Psoas muscle (tissue), 7 donors: ENCODE measurements at regions not wholly inside any gene's neighbourhood (a gene's known extent, or its start where the extent isn't known, plus 50 kb on each side); places are given as distances from the start of the nearest gene placed in this dataset.

Experiments
- ATAC-seq, 4 donors: fragments of 200-7000 bp; cut with Tn5 transposase; one replicate each; pipeline ENCODE4 v1.9.1; 2020; ENCODE audit warnings: moderate library complexity in 3 of 4, mild to moderate bottlenecking in 2 of 4
- DNase-seq, 2 donors: peaks; one replicate each; pipeline ENCODE4 v3.0.0-alpha.2; 2020
- H3K27ac ChIP-seq: fragments of 200-600 bp; one replicate; pipeline ENCODE4 v1.8.0; 2022
- H3K27me3 ChIP-seq, 3 donors: fragments of 200-600 bp in 1 of 3; one replicate each; pipeline versions ENCODE4 v1.6.1 to v1.8.0; 2013 to 2022; ENCODE audit warnings: low read length in 2 of 3, mild to moderate bottlenecking in 2 of 3, moderate library complexity in 1 of 3; ENCODE audit not compliant: insufficient read depth in 3 of 3
- H3K36me3 ChIP-seq, 2 donors: fragments of 200-600 bp in 1 of 2; one replicate each; pipeline versions ENCODE4 v1.6.1 to v1.8.0; 2013 to 2022; ENCODE audit warnings: low read depth in 1 of 2, mild to moderate bottlenecking in 1 of 2, moderate library complexity in 1 of 2; ENCODE audit not compliant: insufficient read depth in 1 of 2
- H3K4me1 ChIP-seq: fragments of 200-600 bp; one replicate; pipeline ENCODE4 v1.8.0; 2022
- H3K4me3 ChIP-seq: fragments of 200-600 bp; one replicate; pipeline ENCODE4 v1.8.0; 2022; ENCODE audit warnings: mild to moderate bottlenecking
- H3K9me3 ChIP-seq: fragments of 200-600 bp; one replicate; pipeline ENCODE4 v1.8.0; 2022
- CTCF ChIP-seq: fragments of 200-600 bp; IDR thresholded peaks from one replicate; pipeline ENCODE4 v1.8.0; 2022; ENCODE audit warnings: antibody characterized with exemption
- WGBS, 3 donors: extraction: QIAGEN DNeasy Blood & Tissue Kit; methylation state at CpG; one replicate each; pipeline versions ENCODE4 v1.1.6 to v1.1.7; 2013; 5-methylcytosine and 5-hydroxymethylcytosine counted together
- intact Hi-C, 2 donors: fragments of 100-400 bp; cut with DNase I; formaldehyde crosslinking; loops; one replicate each; pipeline versions ENCODE4 v1.11.0 to v1.14.2; 2022
- donor health status: healthy with polysubstance abuse.
- donor health status: DM: no; HTN: no; CAD: no; lungs with moderate emphysema.
- donor health status: Bipolar disorder and iron deficiency.
- donor health status: healthy.
- donor health status: DM: yes; HTN: yes; CAD: no.
- donor health status: DM: no; HTN: no; CAD: no.
- donor health status: DM: yes; HTN: yes; CAD: no.

- no peak for TF ChIP-seq CTCF
Observed at GRCh38 chr4:184887333-184887732, 61.6 kb upstream of the ACSL1 start.

GRCh38 chr4:184887947-184888346 is 62.2 kb upstream of the ACSL1 start:
- no peak for TF ChIP-seq CTCF
- no peaks in the 10 kb centered on the region for H3K9me3 ChIP-seq
- no peaks in the 10 kb centered on the region for H3K36me3 ChIP-seq
- H3K27ac ChIP-seq, result no peak overlapping the region
- WGBS, 3 donors, result 59 to 76% (median 62%) methylated on average over 6 of the region's 6 CpGs
- intact Hi-C loops, result no loop called here
- DNase-seq, result no peak
- no peak overlapping the region for H3K4me3 ChIP-seq
- no peaks in the 10 kb centered on the region for H3K4me1 ChIP-seq
- ATAC-seq, result no peak
- no peaks in the 10 kb centered on the region for H3K27me3 ChIP-seq

More at GRCh38 chr4:184887333-184887732, 61.6 kb upstream of the ACSL1 start:
- Histone ChIP-seq H3K4me3 (no peak overlapping the region), H3K9me3 (no peaks in the 10 kb centered on the region), H3K36me3 (no peaks in the 10 kb centered on the region), H3K27ac (no peak overlapping the region), H3K27me3 (no peaks in the 10 kb centered on the region), H3K4me1 (no peaks in the 10 kb centered on the region)
- intact Hi-C loops, result no loop called here
- WGBS, 3 donors, result 93 to 97% (median 95%) methylated on average over 3 of the region's 3 CpGs
- no peak for DNase-seq
- no peak for ATAC-seq

GRCh38 chr4:184889666-184890335 is 64.0 kb upstream of the ACSL1 start:
- 52 to 63% (median 53%) methylated on average over 13 of the region's 13 CpGs for WGBS, 3 donors
- no peak overlapping the region for H3K4me3 ChIP-seq
- ATAC-seq, result peak in 2 of 4 donors; percentile 42 to 44
- no peak overlapping the region for H3K27ac ChIP-seq
- no peaks in the 10 kb centered on the region for H3K36me3 ChIP-seq
- H3K27me3 ChIP-seq, result no peaks in the 10 kb centered on the region
- TF ChIP-seq CTCF, result no peak
- intact Hi-C loops, result loop anchor here in 1 of 2 donors (5.0 kb wide), 1 partner anchor 62 kb away; the partner anchor contains the start of gene ACSL1
- no peaks in the 10 kb centered on the region for H3K9me3 ChIP-seq
- peaks cover 4% of the 10 kb centered on the region for H3K4me1 ChIP-seq
- no peak for DNase-seq

GRCh38 chr4:184890499-184890898 is 64.7 kb upstream of the ACSL1 start:
- H3K4me1 ChIP-seq, result peaks cover 5% of the 10 kb centered on the region
- no peak for TF ChIP-seq CTCF
- ATAC-seq (no peak), DNase-seq (no peak)
- 56 to 61% (median 59%) methylated on average over 5 of the region's 5 CpGs for WGBS, 3 donors
- H3K27ac ChIP-seq, result no peak overlapping the region
- H3K36me3 ChIP-seq, result no peaks in the 10 kb centered on the region
- no peaks in the 10 kb centered on the region for H3K9me3 ChIP-seq
- H3K4me3 ChIP-seq, result no peak overlapping the region
- intact Hi-C loops, result loop anchor here in 1 of 2 donors (5.0 kb wide), 1 partner anchor 63 kb away; the partner anchor contains the start of gene ACSL1
- H3K27me3 ChIP-seq, result no peaks in the 10 kb centered on the region
